ENCODE measurements at regions not wholly inside any gene's neighbourhood (a gene's known extent, or its start where the extent isn't known, plus 50 kb on each side); places are given as distances from the start of the nearest gene placed in this dataset.
"Not testable (repeated sequence)": the region's sequence is repeated elsewhere in the genome, so short reads cannot be mapped to it uniquely, and the experiment has no call there.

DNA sequence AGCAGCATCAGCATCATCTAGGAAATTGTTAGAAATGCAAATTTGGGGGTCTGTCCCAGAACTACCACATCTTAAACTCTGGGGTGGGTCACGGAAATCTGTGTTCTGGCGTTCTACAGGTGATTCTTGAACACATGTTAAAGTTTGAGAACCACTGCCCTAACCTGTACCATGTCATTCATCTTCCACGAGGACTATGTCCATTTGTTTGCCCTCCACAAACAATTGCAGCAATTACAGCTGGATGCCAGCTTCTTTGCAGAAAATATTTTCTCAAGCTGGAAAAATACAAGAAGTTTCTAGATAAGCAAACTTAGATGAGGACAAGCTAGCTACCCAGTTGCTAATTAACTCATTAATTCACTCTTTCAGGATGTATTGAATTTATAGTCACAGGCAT is 54.1 kb downstream of the MAFB start:
- no peak for DNase-seq (ENCODE audit: low read depth in 3 of 3)

DNA sequence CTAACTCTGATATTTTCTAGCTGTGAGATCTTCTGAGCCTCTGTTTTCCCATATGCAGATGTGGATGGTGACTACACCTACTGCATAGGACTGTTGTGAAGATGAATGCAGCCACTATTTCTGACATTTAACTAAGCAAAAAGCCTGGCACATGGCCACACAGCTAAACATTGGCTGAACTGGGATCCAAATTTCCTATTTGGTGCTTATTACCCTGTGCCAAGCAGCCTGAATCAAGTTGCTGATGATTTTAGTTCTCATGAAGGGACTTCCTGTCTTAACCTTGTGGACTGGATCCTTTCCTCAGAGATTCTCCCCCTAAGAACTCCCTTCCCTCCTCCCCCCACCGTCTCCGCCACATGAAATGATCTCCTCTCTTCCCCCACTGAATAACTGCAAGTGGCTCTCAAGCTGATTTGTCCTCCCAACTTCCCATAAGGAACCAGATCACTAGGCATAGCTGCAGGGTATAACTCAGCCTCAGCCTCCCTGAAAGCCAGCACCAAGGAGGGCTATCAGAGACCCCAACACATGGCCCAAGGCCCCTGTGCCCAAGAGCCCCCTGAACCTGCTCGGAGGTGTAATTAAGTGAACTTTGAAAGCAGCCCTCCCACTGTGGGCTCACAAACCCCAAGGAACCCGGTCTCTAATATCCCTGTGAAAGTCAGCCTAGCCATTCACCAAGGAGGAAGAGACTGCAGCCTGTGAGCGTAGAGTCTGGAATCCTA is 55.7 kb downstream of the MAFB start:
- no peak for DNase-seq (ENCODE audit: low read depth in 3 of 3)

DNA sequence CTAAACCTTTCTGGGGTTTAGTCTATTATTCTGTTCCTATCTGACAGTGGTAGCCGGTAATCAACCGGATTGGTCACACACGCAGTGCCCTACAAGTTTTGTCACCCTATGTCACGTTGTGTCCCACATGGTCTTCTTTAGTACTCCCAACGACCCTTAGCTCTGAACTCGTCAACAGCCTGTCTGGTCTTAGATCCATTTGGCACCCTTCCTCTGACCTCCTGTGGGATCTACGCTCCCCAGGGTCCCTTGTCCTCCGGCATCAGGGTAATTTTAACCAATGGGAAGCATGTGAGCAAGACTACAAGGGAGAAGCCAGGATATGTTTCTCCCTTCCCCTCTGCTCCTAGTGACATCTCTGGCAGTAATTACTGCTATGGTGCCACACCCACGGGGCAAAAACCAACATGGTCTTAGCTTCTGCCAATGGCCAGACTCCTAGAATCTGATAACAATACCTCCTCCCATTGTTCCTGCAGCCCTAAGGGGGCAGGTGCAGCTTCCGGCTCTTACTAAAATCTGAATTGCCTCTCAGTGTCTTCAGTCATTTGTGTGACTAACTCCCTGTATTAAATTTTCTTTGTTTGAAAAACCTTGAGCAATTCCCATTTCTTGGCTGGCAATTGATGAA is 56.6 kb downstream of the MAFB start:
- DNase-seq (ENCODE audit: low read depth in 3 of 3) = no peak

DNA sequence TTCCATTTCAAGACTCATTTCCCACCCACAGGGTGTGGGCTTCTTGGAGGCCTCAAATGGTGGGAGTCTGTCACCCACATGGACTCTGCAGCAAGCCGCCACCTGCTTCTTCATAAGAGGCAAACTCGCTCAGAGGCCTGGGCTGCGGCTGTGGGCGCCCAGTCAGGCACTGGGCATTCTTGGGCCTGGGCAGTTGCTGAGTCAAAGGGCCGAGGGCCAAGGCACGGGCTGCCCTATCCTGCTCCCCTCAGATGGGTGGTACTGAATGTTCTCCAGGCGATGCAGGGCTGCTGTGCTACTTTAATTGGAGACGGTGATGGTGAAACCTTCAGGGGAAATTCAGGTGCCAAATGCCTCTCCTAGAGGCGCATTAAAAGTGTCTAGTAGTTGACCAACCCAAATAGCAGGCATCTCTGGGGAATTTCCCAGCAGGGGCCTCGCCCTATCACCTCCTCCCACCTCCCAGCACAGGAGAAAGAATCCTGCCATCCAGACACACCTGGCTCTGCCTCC is 57.9 kb downstream of the MAFB start:
- no peak for DNase-seq (ENCODE audit: low read depth in 3 of 3)

DNA sequence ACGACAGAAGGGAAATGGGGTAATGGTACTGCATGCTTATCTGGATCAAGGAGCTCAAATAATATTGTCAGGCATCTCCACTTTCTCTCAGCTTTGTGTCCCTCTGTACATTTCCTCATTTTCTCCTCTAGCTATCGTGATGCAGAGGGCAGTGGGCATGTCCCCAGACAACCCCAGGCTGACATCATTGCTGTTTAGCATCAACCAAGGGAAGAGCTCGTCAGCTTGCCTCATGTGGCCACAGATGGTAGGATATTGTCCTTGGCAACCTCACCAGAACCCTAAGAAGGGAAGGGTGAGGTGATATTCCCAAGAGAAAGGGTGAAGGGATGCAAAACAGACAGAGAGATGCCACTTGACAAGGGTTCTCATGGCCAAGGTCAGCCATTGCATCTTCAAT is 58.3 kb downstream of the MAFB start:
- no peak for DNase-seq (ENCODE audit: low read depth in 3 of 3)

DNA sequence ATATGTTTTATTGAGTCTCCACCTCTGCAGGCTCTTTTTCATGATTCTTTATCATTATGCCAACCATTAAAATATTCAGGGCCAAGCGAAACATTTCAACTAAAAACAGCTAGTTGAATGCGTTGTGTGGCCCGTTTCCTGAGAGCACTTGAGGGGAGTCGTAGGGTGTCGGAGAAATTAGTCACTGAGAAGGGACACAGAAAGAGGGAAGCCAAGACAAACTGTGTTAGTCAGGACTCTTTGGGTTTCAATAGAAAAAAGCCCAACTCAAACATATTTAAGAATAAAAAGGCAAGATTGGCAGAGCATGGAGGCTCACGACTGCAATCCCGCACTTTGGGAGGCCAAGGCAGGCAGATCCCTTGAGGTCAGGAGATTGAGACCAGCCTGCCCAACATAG is 58.9 kb downstream of the MAFB start:
- no peak for DNase-seq (ENCODE audit: low read depth in 3 of 3)

DNA sequence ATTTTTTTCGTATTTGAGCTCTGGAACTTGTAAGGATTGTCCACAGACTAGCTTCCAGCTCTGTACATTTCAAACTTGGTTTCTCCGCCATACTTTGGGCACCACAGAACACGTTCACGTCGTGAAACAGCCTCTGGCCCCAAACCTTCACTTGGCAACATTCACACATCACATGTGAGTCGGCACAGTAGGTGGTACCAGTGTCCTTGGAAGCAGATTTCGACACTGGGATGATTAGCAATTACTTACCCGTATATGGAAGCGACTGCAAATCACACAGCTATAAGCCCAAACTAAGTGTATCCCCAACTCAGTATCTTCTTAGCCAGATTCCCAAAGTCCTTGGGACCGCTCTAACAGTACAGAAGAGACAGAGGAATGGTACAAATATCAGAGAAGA is 60.2 kb downstream of the MAFB start:
- no peak for DNase-seq (ENCODE audit: low read depth in 3 of 3)

DNA sequence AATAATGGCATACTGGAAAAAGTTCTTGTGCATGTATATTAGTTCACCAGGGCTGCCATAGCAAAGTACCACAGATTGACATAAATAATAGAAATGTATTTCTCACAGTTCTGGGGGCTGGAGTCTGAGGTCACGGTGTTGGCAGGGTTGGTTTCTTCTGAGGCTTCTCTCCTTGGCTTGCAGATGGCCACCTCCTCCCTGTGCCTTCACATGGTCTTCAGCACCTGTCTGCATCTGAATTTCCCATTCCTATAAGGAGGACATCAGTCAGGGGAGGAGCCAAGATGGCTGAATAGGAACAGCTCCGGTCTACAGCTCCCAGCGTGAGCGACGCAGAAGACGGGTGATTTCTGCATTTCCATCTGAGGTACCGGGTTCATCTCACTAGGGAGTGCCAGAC is 70.0 kb downstream of the MAFB start:
- DNase-seq (ENCODE audit: low read depth in 3 of 3) = not testable (repeated sequence)

DNA sequence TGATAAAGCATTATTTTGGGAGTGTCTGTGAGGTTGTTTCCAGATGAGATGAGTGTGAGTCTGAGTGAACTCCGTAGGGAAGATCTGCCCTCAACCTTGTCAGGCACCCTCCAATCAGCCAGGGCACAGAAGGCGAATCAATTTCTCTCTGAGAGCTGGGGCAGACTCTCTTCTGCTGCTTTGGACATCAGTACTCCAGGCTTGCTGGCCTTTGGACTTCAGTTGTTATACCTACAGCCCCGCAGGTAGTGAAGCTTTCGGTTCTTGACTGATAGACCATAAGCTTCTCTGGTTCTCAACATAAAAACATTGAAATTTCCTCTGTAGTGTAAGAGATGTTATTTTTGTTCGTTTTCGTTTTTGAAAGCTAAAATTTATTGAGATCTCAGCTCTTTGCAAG is 71.4 kb downstream of the MAFB start:
- no peak for DNase-seq (ENCODE audit: low read depth in 3 of 3)

DNA sequence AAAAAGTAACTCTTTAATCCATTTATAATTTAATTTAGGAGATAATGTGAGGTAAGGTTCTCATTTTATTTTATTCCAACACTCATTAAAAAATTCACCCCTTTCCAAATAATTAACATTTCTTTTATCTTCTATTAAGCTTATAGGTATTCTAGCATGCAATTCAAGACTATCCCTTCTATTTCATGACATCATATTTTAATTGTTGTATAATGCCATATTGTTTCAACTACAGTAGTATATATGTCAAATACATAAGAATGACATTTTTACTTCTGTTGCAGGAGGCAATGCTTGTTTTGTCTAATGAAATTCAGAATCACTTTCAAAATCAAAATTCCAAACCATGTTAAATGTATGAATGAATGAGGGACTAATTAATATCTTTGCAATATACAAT is 76.2 kb downstream of the MAFB start:
- no peak for DNase-seq (ENCODE audit: low read depth in 3 of 3)

DNA sequence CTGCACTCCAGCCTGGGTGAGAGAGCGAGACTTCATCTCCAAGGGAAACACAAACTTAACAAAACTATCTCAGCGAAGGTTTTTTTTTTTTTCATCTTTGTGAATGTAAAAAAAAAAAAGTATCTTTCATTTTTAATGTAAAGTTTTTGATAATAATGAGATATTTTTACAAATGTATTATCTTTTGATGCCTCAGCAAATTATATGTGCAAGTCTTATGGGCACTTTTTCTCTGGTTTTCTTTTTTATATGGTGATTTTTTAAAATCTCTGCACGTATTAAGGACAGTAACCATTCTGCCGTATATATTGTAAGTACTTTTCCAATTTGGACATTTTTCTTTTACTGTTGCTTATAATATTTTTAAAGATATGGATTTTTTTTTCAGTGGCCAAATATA is 76.8 kb downstream of the MAFB start:
- DNase-seq (ENCODE audit: low read depth in 3 of 3) = no peak

DNA sequence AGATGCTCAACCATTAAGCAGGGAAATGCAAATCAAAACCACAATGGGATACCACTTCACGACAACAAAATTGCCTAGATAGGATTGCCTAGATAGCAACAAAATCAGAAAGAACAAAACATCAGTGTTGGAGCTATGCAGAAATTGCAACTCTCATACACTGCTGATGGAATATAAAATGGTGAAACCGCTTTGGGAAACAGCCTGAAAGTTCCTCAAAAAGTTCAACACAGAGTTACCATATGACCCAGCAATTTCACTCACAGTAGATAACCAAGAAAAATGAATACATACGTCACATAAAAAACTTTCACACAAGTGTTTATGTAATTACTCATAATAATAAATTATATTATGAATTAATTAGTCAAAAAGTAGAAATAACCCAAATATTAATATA is 78.3 kb downstream of the MAFB start:
- no peak for DNase-seq (ENCODE audit: low read depth in 3 of 3)

DNA sequence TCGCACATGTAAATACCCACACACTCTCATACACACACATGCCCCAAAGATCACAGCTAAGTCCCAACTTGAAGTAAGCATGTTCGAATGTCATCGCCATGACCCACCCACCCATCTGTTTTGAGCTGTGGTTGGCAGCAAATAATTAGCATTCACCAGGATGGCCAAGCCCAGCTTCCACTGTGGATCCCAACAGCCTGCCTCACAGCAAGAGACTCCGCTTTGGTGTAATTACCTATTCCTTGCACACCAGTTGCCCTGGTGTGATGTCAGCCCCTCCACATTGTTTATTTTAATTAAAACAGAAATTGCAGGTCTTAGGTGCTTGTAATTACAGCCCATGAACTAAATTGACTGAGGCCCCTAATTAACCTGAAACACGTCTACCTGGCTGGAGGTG is 81.1 kb downstream of the MAFB start:
- DNase-seq (ENCODE audit: low read depth in 3 of 3) = no peak

DNA sequence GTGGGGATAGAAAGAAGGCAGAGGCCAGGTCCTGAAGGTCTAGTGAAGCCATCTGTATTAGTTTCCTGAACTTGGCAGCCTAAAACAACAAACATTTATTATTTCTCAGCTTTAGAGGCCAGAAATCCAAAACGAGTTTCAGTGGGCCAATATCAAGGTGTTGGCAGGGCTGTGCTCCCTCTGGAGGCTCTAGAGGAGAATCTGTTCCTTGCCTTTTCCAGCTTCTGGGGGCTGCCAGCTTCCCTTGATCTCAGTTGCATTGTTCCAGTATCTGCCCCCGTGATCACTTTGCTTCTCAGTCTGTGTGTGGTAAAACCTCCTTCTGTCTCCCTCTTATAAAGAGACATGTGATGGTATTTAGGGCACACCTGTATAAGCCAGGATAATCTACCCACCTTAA is 82.4 kb downstream of the MAFB start:
- DNase-seq (ENCODE audit: low read depth in 3 of 3) = no peak

DNA sequence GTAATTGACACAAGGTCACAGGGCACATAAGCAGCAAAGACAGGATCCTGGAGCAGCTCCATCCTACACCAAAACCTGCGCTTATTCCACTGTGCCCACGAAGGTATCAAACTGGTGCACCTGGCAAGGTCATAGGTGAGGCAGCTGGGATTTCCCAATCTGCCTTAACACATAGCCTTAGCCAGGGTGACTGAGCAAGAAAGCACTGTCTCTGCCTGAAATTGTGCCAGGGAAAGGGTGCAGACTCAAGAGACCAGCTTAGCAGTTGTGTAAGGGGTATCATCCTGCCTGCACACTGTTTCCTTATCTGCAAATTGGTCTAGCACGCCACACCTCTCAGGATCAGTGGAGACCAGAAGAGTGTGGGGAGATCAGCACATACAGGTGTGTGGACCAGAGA is 82.8 kb downstream of the MAFB start:
- no peak for DNase-seq (ENCODE audit: low read depth in 3 of 3)

DNA sequence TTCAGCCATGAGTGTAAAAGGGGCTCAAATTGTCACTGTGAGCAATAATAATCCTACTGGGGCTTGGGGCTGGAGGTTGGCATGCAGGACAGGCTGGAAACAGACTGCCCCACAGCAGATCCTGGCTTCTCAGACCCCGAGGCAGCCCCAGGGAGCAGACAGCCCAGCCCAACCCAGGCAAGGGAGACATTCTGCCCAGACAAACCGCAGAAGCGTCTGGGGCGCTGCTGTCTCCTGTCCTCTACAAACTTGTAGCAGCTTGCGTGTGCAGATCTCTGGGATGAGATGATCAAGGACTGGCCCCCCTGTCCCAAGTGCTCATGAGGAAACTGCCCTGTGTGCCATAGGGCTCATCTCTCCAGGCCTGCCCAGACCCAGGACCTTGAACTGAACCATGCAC is 84.6 kb downstream of the MAFB start:
- DNase-seq (ENCODE audit: low read depth in 3 of 3) = no peak

DNA sequence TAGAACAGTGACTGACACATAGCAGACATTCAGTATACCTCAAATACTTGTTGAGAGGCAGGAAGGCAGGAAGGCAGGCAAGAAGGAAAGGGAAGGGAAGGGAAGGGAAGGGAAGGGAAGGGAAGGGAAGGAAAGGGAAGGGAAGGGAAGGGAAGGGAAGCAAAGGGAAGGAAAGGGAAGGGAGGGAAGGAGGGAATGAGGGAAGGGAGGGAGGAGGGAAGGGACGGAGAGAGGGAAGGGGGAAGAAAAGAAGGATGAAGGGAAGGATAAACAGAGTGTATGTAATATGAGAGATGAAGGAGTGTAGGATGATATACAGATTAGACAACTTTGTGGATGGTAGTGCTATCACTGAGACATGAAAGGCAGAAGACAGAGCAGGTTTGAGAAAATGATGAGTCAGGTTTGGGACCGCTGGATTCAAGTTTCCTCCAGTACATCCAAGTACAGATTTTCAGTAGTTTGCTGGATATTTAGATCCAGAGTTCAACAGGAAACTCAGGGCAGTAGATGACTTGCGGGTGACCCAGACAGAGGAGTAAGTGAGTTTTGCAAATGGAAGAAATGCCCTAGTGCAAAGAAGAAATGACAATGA is 85.9 kb downstream of the MAFB start:
- no peak for DNase-seq (ENCODE audit: low read depth in 3 of 3)

DNA sequence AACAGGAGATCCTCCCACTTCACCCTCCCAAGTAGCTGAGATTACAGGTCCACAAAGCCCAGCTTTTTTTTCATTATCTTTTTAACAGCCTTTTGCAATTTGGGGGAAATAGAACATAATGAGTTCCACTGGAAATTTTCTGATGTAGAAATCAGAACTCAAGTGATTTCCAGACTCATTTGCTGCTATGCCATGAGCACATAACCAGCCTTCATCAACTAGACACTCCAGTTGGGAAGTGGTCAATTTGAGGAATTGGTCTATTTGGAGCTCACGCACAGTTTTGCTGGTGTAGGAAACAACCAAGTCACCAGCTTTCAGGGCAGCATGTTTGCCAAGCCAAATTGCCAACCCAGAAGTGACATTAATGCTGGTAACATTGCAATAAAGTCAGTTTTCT is 86.7 kb downstream of the MAFB start:
- DNase-seq (ENCODE audit: low read depth in 3 of 3) = no peak

DNA sequence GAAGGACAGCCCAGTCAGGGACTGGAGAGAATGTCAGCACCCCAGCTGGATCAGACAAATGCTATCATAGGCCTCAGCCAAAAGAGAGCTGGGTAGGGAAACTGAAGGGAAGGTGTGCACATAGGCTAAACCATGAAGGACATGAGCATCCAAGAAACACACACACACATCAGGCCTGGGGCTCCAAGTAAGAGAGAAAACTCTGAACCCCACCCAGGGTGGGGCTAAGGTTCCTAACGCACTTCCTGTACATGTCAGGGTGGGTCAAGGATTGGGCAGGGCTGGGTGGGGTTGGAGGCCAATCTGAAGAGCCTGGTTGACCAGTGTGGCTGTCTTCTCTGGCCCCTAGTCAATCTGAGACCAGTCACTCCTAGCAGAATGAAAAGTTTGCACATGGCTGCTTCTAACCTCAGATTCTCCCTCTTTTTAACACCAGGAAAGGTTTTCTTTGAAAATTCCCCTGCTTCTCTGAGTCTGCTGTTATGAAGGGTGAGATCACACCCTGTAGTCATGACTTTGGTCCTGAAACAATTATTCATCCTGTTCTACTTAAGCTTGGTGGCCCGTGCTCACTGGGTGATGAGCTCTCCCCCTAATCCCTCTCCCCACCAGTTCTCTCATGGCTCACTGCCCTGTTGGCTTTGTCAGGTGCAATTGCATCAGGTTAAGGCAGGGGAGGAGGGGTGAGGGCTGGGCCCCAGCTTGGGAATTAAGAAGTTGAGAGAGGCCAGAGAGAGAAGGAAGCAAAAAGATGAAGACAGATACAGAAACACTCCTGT is 88.4 kb downstream of the MAFB start:
- no peak for DNase-seq (ENCODE audit: low read depth in 3 of 3)

DNA sequence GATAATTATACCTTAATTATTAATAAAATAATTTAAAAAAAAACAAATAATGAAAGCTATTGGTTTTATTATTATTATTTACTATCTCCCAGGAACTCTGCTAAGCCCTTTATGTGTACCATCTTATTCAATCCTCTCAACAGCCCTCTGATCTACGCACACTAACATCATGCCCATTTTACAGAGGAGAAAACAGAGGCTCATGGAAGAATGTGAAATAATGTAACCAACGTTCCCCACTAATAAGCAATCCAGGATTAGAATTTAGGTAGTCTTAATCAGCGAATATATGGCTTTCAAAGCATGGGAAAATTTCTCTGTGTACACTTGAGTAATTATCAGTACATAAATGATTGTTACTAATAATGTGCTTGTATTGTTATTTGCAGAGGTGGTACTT is 89.0 kb downstream of the MAFB start:
- DNase-seq (ENCODE audit: low read depth in 3 of 3) = no peak

DNA sequence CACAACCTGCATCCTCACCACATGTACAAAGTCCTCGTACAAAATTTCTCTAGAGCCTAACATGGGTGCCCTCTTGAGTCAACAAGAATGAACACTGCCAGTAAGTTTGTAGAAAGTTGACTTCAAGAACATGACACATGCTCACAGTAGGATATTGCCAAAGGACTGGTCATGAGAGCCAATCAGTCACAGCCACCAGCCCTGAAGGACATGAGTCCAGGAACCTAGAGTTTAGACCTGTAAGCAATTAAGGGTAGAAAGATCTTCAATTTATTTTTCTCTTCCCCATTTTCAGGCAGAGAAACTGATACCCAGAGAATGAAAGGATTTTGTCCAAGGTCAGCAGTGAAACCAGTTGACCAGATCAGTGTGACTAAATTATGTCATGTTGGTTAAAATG is 96.1 kb downstream of the MAFB start:
- no peak for DNase-seq (ENCODE audit: low read depth in 3 of 3)

DNA sequence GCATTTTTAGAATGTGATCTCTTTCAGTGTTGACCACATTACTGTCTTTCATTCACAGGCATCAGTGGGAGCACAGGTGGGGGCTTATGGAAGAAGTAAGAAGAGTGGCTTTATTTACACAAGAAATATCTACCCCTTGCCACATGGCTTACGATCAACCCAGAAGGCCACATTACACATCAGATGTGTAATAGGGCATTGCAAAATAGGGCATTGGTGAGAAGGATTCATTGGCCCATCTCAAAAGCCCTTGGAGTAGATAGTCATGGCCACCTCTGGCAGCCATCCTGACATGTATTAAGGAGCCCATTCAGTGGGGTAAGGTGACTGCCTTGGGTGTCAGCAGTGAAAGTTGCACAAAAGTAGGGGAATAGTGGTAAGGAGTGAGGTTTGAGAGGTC is 97.5 kb downstream of the MAFB start:
- DNase-seq (ENCODE audit: low read depth in 3 of 3) = no peak

DNA sequence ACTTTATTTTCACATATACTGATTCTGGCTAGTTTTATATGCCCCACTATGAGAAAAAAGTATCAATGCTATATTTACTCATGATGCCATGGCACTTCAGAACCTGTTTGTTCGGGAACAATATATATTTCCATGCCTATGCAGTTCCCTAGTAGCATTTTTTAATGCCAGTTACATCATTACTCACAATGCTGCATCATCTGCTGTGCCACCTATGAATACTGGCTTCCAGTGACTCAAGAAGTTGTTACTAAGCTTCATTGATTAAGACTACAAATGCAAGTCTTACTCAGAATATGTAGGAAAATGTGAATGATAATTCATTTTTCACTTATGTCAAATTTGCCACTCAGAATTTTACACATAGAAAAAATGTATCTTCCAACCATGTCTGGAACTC is 97.9 kb downstream of the MAFB start:
- DNase-seq (ENCODE audit: low read depth in 3 of 3) = no peak

All from stimulated activated CD4-positive, alpha-beta T cell treated with anti-CD3 and anti-CD28 coated beads, TNF-alpha, amount 100 ng/mL, for 24 hours (primary cell).